ENCODE measurements at regions not wholly inside any gene's neighbourhood (a gene's known extent, or its start where the extent isn't known, plus 50 kb on each side); places are given as distances from the start of the nearest gene placed in this dataset.

GRCh38 chr2:122112216-122113005 lies 357.0 kb downstream of the TSN start:
- TF ChIP-seq MYNN (tag by site-specific recombination; IDR thresholded peaks at IDR 0.05; ENCODE audit: borderline replicate concordance), result no peak
- TF ChIP-seq ZNF645 (tag by site-specific recombination; IDR thresholded peaks at IDR 0.05), result no peak
- TF ChIP-seq CTCF (tag by site-specific recombination; IDR thresholded peaks at IDR 0.05), result no peak
- no peak for TF ChIP-seq ZNF707 (tag by site-specific recombination; IDR thresholded peaks at IDR 0.05)
